Hepatocyte (in vitro differentiated cells): ENCODE measurements at regions not wholly inside any gene's neighbourhood (a gene's known extent, or its start where the extent isn't known, plus 50 kb on each side); places are given as distances from the start of the nearest gene placed in this dataset.
"Not testable (repeated sequence)": the region's sequence is repeated elsewhere in the genome, so short reads cannot be mapped to it uniquely, and the experiment has no call there.

ENCODE experiments used
- EZH2phosphoT487 ChIP-seq: fragments of 200-600 bp; sonication (generic); IDR thresholded peaks from one replicate; pipeline ENCODE4 v1.6.1; 2018; ENCODE audit warnings: antibody characterized with exemption, mild to moderate bottlenecking, low read depth, moderate library complexity; ENCODE audit not compliant: unreplicated experiment, severe bottlenecking
- TF ChIP-seq, protein P1 (sequence below): fragments of 200-600 bp; sonication (generic); IDR thresholded peaks from 2 replicates; pipeline ENCODE4 v1.5.1; 2016; ENCODE audit warnings: antibody characterized with exemption, mild to moderate bottlenecking; ENCODE audit not compliant: poor library complexity

DNA sequence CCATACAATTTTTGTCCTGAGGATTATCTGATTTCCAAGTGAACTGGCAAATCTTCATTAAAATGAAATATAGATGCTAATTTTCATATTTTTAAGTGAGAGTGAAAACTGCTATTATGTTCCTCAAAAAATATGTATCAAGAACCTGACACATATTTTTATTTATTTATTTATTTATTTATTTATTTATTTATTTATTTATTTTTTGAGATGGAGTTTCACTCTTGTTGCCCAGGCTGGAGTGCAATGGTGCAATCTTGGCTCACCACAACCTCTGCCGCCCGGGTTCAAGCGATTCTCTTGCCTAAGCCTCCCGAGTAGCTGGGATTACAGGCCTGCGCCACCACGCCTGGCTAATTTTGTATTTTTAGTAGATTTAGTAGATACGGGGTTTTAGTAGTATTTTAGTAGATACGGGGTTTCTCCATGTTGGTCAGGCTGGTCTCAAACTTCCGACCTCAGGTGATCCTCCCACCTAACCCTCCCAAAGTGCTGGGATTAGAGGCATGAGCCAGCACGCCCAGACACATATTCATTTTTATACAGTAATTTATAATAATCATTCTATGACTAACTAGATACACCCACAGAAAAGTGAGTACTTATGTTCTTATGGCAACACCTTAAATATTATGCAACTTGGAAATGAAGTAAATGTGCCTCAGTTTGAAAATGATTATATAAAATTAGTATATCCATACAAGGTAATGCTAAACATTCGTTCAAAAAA is 248.3 kb downstream of the CDH7 start:
- TF ChIP-seq, protein P1, sequence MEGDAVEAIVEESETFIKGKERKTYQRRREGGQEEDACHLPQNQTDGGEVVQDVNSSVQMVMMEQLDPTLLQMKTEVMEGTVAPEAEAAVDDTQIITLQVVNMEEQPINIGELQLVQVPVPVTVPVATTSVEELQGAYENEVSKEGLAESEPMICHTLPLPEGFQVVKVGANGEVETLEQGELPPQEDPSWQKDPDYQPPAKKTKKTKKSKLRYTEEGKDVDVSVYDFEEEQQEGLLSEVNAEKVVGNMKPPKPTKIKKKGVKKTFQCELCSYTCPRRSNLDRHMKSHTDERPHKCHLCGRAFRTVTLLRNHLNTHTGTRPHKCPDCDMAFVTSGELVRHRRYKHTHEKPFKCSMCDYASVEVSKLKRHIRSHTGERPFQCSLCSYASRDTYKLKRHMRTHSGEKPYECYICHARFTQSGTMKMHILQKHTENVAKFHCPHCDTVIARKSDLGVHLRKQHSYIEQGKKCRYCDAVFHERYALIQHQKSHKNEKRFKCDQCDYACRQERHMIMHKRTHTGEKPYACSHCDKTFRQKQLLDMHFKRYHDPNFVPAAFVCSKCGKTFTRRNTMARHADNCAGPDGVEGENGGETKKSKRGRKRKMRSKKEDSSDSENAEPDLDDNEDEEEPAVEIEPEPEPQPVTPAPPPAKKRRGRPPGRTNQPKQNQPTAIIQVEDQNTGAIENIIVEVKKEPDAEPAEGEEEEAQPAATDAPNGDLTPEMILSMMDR = not testable (repeated sequence)
- not testable (repeated sequence) for TF ChIP-seq EZH2phosphoT487
